ENCODE measurements at regions not wholly inside any gene's neighbourhood (a gene's known extent, or its start where the extent isn't known, plus 50 kb on each side); places are given as distances from the start of the nearest gene placed in this dataset.

- TF ChIP-seq RCOR1 (IDR thresholded peaks at IDR 0.05; ENCODE audit: borderline replicate concordance in 1 of 2, low read depth in 2 of 2, low read length in 2 of 2): no peak
- no peak for TF ChIP-seq CTCF (IDR thresholded peaks at IDR 0.05 in 2 of 3, conservative IDR thresholded peaks at IDR 0.05 in 1 of 3; ENCODE audit: insufficient read depth in 2 of 3, low read depth in 1 of 3, low read length in 3 of 3)
- no peak for TF ChIP-seq SOX6 (IDR thresholded peaks at IDR 0.05)
- no peak for TF ChIP-seq SMC3 (conservative IDR thresholded peaks at IDR 0.05; ENCODE audit: insufficient read depth, low read depth, low read length)
- TF ChIP-seq CBFB (CRISPR knock-in tag; IDR thresholded peaks at IDR 0.05): no peak
- no peak for TF ChIP-seq POLR2AphosphoS5 (IDR thresholded peaks at IDR 0.05; ENCODE audit: control insufficient read depth, insufficient read depth, low read depth, low read length)
- TF ChIP-seq SRSF7 (optimal IDR thresholded peaks at IDR 0.05; ENCODE audit: low read depth, low read length): no peak
- no peak for TF ChIP-seq ZEB2 (IDR thresholded peaks at IDR 0.05)
- TF ChIP-seq MAFF (IDR thresholded peaks at IDR 0.05; ENCODE audit: low read length): no peak
- no peak for TF ChIP-seq MAX (CRISPR knock-in tag; IDR thresholded peaks at IDR 0.05)
- TF ChIP-seq, protein P1, sequence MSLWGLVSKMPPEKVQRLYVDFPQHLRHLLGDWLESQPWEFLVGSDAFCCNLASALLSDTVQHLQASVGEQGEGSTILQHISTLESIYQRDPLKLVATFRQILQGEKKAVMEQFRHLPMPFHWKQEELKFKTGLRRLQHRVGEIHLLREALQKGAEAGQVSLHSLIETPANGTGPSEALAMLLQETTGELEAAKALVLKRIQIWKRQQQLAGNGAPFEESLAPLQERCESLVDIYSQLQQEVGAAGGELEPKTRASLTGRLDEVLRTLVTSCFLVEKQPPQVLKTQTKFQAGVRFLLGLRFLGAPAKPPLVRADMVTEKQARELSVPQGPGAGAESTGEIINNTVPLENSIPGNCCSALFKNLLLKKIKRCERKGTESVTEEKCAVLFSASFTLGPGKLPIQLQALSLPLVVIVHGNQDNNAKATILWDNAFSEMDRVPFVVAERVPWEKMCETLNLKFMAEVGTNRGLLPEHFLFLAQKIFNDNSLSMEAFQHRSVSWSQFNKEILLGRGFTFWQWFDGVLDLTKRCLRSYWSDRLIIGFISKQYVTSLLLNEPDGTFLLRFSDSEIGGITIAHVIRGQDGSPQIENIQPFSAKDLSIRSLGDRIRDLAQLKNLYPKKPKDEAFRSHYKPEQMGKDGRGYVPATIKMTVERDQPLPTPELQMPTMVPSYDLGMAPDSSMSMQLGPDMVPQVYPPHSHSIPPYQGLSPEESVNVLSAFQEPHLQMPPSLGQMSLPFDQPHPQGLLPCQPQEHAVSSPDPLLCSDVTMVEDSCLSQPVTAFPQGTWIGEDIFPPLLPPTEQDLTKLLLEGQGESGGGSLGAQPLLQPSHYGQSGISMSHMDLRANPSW (CRISPR knock-in tag; IDR thresholded peaks at IDR 0.05): no peak
- TF ChIP-seq KAT8 (IDR thresholded peaks at IDR 0.05; ENCODE audit: low read depth): no peak
- TF ChIP-seq EZH2 (IDR thresholded peaks at IDR 0.05; ENCODE audit: borderline replicate concordance, low read depth, low read length): no peak
Measured at GRCh38 chr4:1552451-1552850, 131.7 kb downstream of the FAM53A start.

Measured in K562 (cell line).